Daoy (cell line): ENCODE measurements at regions not wholly inside any gene's neighbourhood (a gene's known extent, or its start where the extent isn't known, plus 50 kb on each side); places are given as distances from the start of the nearest gene placed in this dataset.
A peak's percentile ranks its signal among the peaks of the same experiment; 100 is the strongest.

ENCODE experiments used
- DNase-seq: peaks from one replicate; pipeline ENCODE4 v3.0.0-alpha.2; 2015; ENCODE audit warnings: low read depth

DNA sequence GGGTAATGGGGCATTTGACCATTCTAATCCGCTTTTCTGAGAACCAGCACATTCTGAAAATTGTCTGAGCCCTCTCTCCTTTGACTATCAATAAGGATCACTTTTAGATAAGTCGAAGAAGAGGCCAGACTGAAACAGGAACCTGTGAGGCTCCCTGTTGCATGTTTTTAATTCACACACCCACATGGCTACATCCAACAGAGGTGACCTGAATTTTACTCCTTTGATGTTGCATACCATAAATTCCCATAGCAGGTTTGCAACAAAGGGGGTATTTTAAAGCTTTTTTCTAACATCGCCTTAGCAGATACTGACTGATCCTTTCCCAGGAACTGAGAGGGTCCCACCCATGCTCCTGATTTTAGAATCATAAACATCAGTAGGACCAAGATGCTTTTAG, 450.8 kb downstream of the USP25 start:
- no peak for DNase-seq

DNA sequence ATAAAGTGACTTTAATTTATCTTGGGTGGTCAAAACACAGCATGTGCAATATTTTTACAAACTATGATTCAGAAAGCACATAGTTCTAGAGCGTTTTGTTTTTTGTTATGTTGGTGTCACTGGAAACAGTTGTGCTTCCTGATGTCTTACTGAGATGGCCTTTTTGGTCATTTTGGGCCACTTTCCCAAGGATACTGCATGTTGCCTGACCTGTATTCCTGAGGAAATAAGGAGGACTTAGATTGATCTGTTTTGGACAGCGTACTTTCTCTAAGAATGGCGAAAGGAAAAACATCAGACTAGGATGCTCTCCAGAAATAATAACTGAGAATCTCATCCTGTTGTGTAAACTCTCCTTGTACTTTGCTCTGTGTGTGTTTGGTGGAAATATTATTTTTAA, 451.2 kb downstream of the USP25 start:
- no peak for DNase-seq

DNA sequence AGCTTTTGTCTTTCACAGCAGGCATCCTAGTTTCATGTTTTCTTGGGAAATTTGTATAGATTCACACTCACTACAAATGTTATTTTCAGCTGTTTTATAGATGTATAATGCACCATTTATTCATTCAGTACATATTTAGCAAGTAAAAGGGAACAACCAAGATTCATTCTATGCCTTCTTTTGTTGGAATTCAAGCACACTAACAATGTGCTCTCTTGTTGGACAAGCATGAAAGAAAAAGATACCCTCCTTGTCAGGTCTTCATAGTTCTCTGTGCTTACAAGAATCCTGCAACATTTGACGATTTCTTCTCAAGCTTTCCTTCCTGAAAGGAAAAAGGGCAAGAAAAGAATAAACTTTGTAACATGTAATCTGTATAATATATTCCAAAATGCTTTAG, 456.0 kb downstream of the USP25 start:
- no peak for DNase-seq

DNA sequence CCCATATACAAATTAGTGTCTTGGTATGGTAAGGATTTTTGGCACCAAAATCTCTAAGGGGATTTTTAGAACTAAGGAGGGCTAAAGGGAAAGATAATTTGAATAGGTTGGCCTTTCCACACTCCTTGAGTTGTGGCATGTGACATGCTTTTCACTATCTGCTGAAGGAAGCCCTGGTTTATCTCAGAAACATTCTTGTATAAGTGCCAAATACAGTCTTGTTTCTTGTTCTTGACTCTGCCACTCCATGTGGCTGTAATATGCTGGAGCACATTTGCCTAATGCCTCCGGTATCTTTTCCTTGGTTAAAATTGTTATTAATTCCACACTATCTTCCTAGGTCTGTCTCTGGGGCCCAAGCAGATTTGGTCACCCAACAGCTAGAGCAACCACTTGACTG, 457.0 kb downstream of the USP25 start:
- no peak for DNase-seq

DNA sequence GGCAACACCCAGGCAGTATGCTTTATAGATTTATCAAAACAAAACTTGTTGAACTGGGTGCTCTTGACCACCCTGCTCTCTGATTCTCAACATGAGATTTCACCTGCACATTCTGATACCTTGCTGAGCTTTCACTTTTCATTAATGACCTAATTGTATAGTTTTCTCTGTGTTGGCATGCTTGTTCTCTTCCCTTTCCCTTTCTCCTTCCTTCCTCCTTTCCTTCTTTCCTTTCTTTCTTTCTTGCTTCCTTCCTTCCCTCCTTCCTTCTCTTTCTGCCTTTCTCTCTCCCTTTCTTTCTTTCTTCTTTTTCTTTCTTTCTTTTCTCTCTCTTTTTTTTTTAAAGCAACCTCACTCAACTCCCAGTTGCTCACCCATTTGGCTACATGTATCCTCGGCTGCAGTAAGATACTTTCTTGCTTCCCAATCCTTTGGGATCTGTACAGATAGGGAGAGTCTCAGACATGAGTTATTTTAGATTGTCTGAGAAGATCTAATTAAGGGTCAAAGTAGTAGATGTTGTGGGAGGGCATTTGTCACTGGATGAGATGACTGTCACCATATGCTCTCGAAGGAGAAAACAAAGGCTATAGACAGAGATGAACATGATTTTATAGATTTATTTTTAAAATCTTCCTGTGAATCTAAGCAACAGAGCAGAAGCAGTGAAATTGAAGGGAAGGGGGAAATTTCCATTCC, 458.0 kb downstream of the USP25 start:
- DNase-seq, result no peak

DNA sequence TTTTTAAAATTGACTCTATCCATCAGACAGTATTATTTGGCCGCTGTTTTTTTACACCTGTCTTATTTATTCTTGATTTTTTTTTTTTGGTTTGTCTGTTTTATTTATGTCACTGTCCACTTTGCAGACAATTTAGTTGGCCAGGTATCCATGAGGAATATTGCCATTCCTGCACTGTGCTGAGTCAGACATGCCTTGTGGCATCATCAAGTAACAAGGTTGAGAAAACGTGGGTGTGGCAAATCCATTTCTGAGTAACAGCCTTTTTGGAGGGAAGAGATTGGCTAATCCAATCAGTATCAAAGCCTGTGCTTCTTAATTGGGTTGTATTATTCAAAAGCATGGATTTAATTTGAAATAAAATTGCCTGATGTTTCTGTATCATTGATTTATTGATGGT, 463.1 kb downstream of the USP25 start:
- DNase-seq, result peak; percentile 26

DNA sequence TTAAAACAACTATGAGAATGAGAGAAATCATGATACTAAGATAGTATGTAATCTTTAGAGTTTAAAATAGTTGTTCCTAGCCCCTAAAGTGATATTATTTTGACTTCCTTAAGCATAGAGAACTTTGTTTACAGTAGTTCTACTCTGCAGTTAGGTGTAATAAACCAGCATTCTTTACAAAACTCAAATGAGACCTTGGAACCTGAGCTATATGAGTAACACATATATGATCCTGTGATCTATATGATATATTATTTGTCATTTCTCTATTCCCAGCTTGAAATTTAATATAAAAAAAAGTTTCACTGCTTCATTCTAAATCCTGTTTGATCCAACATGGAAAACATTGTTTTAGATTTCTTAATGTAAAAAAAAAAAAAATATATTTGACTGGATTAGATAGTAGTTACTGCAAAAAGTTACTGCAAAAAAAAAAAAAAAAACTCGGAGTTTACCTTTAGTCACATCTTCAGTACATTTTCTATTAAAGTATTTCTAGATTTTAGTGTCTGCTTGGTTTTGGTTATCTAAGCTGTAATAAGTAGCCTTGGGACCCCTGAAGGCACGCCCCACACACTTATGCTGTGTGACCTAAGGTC, 463.8 kb downstream of the USP25 start:
- DNase-seq, result no peak

DNA sequence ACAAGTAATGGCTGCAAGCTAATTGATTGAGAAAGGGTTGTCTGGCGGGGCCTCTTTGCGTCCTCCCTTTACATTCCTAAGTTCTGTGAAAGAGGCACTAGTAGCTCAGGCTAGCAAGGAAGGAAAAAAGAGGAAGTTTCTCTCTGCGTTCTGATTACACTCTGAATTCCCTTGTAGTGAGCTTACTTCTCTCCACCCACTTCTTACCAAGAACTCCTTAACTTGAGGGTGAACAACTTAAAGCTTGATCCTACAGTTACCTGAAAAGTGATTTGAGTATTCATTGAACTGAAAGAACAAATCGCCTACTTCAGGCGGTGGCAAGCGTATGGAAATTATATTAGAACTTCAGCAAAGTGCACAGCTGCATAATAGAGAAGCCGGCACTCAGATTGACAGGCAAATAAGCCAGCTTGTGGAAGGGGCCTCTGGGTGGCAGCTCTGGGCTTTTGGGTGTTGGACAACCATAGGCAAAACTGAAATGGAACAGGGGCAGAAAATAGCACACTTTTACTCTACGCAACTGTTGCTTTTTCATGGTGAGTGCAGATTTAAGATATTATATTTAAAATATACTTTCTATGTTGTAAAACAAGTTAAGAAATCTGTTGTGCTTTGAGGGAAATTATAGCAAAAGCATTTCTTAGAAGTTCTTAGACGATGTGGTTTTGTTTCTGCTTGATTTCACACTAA, 464.5 kb downstream of the USP25 start:
- DNase-seq, result peak; percentile 26

DNA sequence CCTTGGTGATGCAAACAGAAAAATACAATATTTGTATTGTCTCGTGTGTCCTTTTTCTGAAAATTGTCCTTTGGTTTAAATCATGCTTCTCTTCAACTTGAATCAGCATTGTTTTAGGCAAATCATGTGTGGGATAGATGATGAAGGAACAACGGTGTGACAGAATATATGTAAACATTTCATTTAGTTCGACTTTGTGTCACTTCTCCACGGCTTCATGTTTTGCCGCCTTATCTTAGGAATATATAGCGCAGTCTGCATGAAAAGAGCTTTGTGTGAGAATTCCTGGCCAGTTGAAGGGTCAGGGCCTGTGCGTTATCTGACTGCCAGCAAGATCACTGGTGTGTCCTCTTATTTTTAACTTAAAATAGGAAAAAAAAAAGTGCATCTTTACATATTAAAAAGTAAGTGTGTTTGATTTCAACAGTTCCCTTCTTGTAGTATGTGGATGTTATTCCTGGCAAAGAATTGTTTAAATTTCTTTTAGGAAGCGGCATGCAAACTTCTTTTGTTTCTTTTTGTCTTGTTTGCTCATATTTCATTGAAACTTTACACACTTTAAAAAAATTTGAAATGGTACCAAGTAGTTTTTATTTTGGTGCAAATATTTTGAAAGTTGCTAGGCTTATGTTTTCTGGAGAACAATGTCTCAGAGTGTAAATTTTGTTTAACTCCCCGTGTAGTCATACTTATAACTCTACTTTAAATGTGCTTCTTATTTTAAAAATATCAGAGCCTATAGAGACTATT, 465.2 kb downstream of the USP25 start:
- DNase-seq, result peak; percentile 4

DNA sequence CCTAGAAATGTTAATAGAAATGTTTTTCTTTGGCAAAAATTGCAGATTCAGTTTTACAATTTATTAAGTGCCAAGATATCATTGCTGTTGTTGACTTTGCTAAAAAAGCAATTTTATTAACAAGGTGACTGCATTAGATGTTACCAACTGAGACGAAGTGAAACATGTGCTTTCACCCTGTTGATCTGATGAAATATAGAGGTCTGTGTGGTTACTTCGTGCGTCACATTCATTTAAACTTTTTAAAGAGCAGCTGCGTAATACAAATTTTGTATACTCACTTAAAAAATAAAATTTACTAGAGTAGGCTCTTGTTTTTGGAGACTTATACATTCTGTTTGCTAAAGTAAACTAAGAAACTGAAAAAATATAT, 465.7 kb downstream of the USP25 start:
- DNase-seq, result no peak

DNA sequence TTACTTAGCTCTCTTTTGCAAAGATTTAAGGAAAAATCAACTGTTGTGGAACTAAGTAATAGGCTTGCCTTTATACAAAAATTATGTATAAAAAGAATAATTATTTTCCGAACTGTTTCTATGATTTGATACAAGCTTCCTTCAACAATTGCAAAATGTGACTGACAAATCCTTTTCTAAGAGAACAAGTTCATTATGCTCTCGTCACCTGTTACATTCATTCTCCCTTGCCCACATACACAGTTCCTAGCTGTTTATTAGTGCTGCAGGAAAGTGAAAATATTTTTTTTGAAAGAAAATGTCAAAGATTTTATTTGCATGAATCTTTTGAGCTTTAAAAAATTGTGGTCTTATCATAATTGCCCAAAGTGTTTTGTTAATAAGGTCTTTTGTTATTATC, 466.2 kb downstream of the USP25 start:
- no peak for DNase-seq

DNA sequence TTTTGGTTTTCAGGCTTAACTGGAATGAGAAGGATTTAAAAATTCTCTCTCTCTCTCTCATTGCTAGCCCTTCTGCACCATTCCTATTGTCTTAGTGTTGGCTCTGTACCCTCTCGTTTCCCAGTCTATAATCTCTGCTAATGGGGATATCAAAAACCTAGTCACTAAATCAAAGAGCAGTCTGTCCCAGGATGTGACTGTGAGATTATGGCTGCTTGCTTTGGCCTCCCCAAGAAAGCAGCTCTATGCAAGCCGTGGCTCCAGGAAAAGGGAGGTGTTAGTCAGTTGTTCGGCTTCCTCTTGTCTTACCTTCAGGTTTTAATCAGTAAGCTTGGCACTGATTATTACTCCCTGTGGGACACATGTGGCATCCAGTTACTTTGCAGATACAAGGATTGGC, 468.8 kb downstream of the USP25 start:
- no peak for DNase-seq

DNA sequence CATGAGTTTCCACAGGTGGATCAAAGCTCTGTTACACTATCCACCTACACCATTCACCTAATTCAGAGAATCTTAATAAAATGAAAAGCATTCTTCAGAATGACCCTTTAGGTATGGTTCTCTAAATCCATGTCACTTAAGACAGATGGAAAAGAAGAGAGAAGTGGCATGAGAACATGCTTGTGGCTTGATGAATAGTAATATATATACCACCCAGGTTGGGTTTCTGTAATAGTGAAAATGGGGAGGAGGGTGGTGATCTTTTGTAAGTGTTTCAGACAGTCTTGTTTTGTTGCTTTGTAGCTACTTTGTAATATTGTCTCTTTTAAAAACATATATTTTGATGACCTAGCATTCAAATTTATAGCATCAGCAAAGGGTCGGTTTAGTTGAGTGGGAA, 469.8 kb downstream of the USP25 start:
- no peak for DNase-seq

DNA sequence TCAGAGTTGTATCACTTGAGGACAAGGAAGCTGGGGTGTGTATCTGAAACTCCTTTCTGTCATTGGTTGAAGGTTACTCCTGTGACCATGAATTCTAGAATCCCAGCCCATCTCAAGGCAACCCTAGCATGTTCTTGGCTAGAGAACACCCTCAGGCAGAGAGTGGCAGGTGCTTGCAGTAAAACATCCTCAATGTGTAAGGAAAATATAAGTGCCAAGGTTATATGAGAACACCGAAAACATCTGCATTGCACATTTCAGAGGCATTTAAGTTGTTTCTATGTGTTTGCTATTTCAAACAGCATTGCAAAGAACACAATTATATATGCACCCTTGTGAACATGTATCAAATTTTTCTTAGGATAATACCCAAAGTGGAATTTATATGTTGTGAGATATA, 471.9 kb downstream of the USP25 start:
- DNase-seq, result no peak

DNA sequence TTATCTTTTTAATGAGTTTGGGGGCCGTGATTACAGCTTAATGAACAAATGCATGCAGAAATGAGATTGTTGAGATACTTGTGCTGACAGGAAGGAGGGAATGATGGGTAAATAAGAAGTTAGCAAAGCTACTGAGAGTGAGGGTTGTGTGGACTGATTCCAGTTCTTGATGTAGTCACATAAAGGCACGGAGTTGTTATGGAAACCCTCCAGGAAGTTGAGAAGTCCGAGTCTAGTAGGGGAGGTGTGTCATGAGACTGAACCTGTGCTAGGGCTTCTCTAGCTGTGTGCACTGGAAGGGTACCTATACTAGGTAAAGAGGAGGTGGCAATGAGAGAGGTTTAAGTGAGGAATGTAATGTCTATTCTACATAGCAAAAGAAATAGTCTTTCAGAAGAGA, 475.7 kb downstream of the USP25 start:
- no peak for DNase-seq

DNA sequence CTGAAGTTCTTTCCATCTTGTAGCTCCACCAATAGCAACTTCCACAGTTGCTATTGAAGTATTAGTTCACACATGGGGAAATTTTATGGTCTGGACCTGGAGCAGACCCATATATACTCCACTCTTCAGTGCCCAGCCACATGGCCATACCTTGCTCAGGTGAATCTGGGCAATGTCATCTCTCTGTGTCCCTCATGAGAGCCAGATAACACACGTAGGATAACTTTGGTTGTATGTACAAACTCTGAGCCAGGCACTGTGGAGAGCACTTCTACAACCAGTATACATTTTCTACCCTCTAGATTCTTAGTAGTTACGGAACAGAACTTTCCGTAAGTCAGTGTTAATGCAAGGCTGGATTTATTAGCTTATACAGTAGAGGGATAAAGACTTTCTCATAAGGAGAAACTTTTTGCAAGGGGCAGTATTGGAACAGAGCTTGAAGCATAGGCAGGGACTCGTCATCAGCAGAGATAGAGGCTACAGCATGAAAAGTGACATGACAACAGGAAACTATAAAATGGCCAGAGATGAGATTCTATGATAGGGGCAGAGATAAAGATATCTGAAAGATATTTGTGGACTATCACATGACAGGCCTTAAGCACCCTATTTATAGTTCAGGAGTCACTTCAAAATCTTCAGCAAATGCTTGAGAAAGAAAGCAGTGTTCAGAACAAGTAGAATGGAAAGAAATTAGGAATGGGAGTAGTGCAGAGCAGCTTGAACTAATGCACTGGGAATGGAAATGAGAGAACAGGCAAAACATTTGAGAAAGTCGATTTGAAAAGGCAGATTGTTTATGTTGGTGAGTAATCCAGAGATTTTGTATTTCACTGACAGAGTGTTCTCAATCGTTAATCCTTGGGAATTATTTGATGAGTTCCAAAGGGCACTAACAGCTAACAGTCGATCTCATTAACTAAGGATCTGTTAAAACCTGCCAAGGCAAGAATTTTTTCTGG, 481.8 kb downstream of the USP25 start:
- DNase-seq, result no peak

DNA sequence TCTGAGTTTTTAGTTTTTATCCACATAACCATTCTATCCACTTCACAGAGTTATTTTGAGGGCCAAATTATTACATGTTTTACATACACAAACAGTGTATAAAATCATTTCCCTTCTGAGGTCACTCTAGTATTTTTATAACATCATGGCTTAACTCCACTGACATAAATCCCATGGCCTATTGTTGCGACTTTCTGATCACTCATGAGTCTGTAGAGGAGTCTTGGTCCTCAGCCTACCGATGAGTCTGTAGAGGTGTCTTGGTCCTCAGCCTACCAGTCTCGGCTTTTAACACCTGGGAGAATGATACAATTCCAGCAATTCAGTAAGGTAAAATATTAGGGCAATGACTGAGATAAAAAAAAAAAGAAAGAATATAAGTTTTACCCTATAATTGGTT, 483.7 kb downstream of the USP25 start:
- DNase-seq, result no peak

DNA sequence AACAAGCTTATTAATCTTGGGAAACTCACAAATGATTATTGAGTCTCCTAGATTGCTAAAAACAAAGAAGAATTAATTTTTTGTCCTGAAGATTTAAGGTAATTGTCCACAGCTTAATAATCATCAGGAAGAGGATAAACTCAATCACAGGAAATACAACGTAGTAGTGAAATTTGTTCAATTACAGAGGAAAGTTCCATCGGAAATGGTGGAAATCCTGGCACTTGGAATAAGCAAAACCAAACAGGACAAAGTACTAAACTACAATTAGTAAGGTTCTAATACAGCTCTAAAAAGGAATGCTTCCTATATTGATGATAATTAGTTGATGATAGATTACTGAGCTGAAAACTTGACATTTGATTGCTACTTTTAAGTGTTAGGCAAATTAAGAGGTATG, 485.4 kb downstream of the USP25 start:
- DNase-seq, result no peak

DNA sequence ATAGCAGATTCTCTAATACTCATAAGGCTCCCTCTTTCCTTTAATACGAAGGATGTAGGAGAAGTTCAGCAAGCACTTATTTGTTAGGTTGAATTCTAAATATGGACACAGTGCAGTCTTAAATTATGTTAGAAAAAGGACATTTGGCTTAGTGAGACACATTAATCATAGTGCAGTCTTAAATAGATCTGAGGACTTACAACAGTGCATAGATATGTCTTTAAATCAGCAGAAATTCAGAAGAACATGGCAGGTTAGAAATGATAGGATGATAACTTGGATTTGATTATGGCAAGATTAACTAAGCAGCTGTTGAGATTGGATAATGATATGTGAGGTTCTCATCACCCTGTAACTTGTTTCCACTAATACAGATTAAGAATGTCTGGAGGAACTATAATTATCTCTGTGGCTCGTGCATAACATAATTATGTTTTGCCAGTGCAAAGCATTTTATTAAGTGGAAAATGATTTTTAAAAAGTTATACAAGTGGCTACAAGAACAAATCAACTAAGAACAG, 485.9 kb downstream of the USP25 start:
- DNase-seq, result no peak

DNA sequence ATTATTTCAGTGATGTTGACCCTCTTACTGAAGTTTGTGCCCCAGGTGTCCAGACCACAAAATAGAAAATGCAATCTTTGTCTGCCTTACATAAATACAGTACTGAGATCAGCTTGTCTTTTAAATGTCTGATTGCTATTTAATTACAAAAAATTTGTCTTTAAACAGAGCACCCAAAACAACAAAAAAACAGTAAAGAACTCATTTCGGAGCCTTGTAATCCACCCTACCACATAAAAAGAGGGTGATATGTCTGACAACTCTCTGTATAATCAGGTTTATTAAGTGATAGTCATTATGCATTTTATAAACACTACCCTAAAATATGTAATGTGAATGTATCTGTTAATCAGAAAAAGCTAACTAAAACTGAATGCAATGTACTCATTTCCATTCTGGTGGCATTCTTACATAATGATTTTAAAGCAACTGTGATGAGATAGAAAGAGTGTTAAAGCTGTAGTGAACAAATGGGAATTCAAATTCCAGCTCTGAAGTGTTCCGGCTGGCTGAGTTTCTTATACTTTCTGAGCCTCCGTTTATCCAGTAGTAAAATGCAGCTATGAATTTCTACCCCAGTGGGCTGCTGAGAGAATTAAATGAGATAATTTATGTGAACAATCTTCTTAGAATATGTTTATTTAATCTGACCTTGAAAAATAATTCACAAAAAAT, 486.6 kb downstream of the USP25 start:
- no peak for DNase-seq
